ENCODE measurements at regions not wholly inside any gene's neighbourhood (a gene's known extent, or its start where the extent isn't known, plus 50 kb on each side); places are given as distances from the start of the nearest gene placed in this dataset.
A peak's percentile ranks its signal among the peaks of the same experiment; 100 is the strongest.

- no peak for DNase-seq
These were observed 147.4 kb upstream of the STK17B start for GRCh38 chr2:196318517-196319377.

- DNase-seq = no peak
These were observed 151.8 kb upstream of the STK17B start for GRCh38 chr2:196322973-196323810.

GRCh38 chr2:196324211-196324610, 152.8 kb upstream of the STK17B start:
- DNase-seq = no peak

DNA sequence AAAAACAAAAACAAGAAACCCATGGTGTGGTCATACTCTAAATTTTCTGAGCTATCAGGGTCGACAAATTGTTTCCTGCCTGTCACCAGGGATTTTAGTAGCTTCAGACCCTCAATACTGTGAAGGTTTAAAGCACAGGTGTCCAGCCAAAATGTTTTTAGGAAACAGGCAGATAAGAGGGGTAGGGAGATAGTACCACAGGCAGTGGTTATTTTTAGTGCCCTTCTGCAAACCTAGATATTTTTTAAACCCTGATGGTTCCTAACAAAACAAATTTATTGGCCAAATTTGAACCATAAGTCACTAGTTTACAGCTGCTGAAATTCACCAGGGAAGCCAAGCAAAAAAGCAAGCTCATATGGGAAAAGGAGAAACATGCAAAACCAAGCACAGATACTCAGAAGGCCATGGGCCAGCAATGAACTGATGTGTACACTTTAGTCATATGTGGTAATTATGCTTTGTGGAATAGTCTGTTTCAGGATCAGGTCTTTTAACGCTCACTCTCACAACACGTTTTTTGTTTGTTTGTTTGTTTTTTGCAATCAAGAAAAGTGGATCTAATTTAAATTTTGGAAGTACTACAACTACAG, 156.8 kb upstream of the STK17B start:
- DNase-seq = no peak

DNA sequence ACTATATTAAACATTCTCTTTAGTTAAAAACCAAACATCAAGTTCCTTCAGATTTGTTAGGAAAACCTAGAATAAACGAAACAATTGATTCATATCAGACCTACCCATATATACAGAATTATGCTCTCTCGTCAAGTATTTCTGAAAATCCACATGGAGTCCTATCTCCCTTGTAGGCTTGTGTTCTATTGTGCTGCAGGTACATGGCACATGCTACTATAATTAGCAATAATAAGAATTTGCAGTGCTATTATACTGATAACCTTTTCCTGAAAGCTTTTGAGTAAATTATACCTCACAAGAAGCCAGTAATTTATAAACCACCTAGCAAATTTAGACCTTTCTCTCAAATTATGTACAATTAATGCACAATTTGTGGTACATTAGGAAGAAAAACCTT, 158.6 kb upstream of the STK17B start:
- no peak for DNase-seq

DNA sequence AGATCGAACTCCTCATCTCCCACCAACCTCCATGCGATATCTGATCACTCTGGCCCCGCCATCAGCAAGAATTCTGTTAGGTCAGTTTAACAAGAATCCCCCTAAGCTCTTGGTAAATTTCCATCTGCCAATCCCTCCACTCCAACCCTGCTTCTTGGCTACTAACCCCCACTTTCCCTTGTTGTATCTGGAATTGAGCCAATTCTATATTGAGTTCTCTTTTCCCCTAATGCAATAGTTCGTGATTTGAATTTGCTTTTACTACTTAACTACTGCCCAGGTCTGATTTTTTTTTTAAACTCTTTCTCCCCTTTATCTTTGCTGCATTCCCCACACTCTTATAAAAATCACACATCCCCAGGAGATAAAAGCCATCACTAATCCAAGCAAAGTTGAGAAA, 159.3 kb upstream of the STK17B start:
- no peak for DNase-seq

DNA sequence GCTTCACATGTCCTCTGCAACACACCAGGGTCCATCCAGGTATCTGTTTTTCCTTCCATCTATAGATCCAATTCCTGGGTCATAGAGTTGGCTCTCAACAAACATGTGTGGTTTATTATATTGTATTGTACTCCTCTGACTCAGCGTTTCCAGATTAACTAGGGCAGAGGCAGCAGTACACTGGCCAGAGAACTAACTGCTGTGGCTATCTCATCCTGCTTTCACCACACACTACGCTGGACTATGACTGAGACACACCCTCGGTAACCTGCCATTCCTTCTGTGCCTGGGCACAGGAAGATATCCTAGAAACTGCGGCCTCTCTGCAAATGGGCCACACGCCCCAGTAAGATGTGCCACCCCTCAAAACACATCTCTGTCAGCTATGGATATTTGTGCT, 159.8 kb upstream of the STK17B start:
- DNase-seq = no peak

DNA sequence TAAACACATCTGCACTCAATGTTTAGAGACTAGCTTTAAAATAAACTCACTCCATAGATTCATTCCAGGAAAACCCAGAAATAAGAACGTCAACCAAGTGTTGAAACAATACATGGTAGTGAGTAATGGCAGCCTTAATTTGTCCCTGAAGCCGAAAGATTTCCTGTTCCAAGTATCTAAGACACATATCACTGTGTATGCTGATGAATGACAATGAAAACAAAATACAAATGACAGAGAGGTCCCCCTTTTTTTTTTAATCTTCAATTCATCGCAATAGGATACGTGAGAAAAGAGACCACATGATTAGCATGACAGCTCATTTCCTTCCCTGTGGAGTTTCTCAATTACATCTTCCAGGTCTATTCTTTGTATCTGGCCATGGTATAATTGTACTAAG, 160.5 kb upstream of the STK17B start:
- DNase-seq = no peak

DNA sequence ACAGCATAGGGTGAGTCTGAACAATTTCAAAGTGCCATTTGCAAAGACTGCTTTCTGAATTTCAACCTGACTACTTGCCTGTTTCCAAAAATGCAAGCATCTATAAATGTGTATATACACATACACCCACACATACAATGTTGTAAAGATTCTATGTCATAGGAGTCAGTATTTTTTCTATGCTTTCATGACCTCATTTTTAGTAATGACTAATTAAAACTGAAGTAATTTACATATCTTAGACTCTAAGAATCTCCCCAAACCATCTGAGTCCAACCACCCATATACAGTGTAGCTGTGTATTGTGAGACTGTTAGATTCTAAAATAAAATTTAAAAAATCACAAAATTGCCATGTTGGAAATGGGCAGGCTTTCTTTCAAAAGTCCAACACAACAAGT, 162.0 kb upstream of the STK17B start:
- DNase-seq = no peak

GRCh38 chr2:196334710-196335109, 163.3 kb upstream of the STK17B start:
- no peak for DNase-seq

GRCh38 chr2:196335221-196335634, 163.8 kb upstream of the STK17B start:
- DNase-seq = no peak

DNA sequence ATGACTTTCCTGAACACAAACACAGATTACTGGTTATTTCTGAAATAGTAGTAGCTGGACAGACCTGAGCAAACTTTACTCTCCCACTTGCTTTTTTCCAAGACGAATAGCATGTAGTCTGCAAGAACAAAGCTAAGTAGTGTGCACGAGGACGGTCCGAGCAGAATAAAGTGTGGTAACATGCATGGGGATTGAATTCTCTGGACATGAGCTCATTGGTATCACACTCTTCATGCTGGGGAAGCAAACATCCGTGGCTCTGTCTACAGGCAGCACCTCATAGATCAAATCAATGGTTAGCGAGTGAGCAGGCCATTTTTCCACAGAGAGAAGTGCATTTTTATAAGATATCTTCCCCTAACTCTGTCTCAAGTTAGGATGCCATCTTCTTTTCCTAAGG, 164.8 kb upstream of the STK17B start:
- DNase-seq = no peak

- no peak for DNase-seq
These were observed 165.3 kb upstream of the STK17B start for GRCh38 chr2:196336715-196337114.

DNA sequence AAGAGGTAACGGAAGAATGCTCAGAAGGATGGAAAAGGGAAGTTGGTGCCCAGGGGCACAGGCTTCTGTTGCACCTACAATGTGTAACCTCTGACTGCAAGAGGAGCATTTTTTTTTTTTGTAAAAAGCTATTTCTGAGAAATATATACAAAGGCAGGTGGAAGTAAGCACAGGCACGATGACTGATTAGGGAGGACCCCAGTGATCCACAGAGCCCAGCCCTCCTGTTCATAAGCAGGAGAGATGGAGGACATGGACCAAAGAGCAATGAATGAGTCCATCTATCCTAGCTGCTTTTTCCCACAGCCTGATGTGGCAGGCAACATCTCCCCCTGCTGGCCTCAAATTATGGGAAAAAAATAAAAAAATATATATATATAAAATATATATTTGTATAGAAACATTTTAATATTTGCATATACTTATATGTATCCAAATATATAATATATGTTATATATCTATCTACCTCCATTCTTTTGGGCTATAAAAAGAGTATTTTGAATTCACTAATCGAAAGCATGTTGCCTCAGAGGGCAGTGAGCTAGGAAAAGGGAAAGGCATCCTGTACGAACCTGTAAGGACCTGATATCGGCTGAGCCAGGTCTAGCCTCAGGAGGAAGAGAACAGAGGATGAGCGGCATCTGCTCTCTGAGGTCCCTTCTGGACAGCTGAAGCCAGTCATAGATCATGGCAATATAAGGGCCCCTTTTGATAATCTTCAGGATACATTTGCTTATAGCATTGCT, 166.0 kb upstream of the STK17B start:
- peak in 1 of 2 donors; percentile 36 for DNase-seq

GRCh38 chr2:196338440-196338839, 167.1 kb upstream of the STK17B start:
- no peak for DNase-seq

GRCh38 chr2:196341277-196341841, 170.0 kb upstream of the STK17B start:
- DNase-seq = no peak

DNA sequence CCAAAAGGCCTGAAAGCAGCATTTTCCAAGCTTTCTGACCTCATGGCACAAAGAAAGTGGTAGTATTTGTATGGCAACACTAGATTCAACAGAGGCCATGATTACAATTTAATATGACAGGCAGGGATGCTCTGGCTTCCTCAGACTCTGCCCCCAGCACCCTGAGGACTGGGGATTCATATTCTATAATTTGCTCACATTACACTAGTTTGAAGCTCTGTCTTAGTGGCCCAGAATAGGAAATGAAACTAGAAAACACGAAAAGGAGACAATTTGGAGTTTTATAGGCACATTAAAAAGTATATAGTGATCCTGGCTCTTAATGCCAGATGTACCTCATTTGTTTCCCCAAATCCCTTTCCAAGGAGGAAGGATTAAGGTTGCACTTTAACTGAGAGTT, 173.0 kb upstream of the STK17B start:
- no peak for DNase-seq

GRCh38 chr2:196353717-196354116, 182.3 kb upstream of the STK17B start:
- no peak for DNase-seq

- DNase-seq = no peak
These were observed 182.8 kb upstream of the STK17B start for GRCh38 chr2:196354186-196354585.

GRCh38 chr2:196356332-196356731, 185.0 kb upstream of the STK17B start:
- DNase-seq = no peak

GRCh38 chr2:196360650-196361049, 189.3 kb upstream of the STK17B start:
- DNase-seq = no peak

DNA sequence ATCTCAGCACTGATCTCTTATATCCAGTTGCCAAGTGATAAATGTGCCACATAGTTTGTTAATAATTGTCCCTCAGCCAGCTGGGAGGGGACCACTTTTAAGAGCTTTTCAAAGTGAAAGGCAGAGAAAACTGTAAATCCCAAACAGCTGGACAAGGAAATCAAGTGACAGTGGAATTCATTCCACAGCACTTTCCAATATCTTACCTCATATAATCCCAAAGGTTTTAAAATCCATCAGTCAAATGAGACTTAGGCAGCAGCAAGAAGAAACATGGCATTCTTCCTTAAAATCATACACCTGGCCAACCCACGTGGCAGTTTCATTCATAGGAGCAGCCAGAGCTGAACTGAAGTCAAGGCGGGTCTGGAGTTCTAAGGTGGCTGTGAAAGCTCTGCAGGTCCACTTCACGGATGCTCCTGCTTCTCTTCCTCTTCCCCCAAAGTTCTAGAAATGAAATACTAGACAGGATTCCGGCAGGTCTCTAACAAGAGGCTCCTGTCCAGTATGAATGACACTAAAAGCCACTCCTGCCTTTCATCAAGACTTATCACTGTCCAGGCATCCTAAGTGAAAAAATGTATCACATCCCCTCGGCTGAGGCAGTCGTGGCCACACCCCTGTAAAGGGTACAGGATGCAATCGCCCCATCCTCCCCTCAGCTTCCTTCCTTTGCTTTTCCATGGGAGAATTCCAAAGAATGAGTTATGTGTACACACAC, 190.4 kb upstream of the STK17B start:
- DNase-seq = no peak

Data from CD4-positive, alpha-beta T cell treated with Interferon alpha-2 for 1 hour (primary cell).